H54 (cell line): ENCODE measurements at regions not wholly inside any gene's neighbourhood (a gene's known extent, or its start where the extent isn't known, plus 50 kb on each side); places are given as distances from the start of the nearest gene placed in this dataset.
A peak's percentile ranks its signal among the peaks of the same experiment; 100 is the strongest.

Experiments used
- DNase-seq: peaks from one replicate; pipeline ENCODE4 v3.0.0; 2011; ENCODE audit warnings: low spot score, mixed read lengths; ENCODE audit not compliant: insufficient read length
- FAIRE-seq: peaks from 3 replicates; lab custom pipeline; 2011; peaks lifted over from hg19 to GRCh38; lab: Jason Lieb, UNC
- POLR2A ChIP-seq: IDR thresholded peaks from 2 replicates; pipeline ENCODE4 v1.6.1; 2011; ENCODE audit warnings: low read depth, mild to moderate bottlenecking, low read length

DNA sequence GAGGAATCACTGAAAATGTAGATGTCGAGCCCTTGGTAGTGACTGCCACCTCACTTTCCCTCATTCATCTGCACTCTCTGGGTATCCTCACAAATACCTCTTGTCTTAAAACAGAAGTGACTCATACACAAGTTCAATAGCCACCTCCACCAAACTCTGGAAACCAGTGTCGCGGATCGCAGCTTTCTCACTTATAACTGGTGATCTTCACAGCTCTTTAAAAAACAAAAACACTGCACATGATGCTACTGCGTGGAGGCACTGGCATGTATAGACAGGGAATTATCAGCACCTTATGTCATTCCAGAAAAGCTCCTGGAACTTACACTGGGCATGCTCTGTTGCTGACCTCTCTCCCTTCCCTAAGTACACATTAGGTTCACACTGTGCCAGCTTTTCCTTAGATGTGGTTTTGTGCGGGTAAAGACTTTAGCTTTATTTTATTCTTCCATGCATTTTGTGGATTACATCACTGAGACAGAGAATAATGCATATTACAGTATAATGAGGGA lies 425.5 kb upstream of the CADM1 start:
- no peak for TF ChIP-seq POLR2A
- FAIRE-seq (no peak), DNase-seq (no peak)

DNA sequence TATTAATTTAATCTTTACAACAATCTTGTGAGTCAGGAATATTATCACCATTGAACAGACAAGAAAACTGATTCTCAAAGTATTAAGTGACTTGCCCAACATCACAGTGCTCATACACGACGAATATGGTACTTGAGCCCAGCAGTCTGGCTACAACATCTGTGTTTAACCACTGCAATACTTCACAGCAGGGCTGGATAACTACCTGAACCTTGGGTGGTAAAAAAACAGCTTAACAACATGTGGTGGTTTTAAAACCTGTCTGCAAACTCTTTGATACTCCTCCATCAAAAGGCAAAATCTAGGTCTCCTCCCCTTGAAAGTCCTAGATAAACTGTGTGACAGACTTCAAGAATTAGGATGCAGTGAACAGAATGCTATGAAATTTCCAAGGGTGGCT lies 424.6 kb upstream of the CADM1 start:
- no peak for TF ChIP-seq POLR2A
- DNase-seq (no peak), FAIRE-seq (no peak)

DNA sequence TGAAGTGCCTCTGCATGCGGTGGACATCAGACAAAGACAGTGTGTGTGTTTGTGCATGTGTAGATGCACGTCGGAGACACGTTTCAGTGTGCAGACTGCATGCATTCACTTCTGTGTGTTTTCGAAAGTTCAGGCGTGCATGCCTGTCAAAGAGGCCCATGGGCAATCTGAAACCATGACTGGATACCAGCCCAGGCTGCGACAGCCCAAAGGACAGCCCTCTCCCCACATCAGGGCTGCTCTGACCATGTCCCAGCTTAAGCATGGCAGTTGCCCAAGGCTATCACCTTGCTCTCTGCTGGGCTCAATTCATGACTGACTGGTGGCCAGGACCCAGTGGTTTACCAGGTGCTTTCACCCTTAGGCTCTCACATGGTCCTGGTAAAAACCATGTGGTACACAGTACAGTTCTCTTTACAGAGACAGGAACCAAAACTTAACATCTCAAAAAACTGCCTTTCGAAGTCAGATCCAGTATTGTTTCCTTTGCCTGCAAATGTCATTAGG lies 423.7 kb upstream of the CADM1 start:
- FAIRE-seq (no peak), DNase-seq (no peak)
- no peak for TF ChIP-seq POLR2A

DNA sequence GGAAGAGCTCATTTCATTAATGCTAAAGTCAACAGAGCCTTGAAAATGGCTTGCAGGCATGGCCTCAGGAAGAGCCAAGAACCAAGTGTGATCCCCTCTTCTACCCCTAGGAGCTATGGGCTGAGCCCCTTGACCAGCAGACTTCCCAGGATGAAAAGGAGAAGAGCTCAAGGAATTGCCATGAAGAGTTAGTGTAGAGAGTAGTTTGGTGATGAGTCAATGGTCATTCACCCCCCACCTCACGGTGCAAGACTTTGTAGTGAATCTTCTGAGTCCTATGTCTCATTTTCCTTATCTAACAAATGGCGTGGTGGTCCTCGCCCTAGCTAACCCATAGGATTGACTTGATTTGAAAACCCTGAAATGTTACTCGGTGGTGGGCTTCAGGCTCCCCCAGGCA lies 422.4 kb upstream of the CADM1 start:
- no peak for FAIRE-seq

DNA sequence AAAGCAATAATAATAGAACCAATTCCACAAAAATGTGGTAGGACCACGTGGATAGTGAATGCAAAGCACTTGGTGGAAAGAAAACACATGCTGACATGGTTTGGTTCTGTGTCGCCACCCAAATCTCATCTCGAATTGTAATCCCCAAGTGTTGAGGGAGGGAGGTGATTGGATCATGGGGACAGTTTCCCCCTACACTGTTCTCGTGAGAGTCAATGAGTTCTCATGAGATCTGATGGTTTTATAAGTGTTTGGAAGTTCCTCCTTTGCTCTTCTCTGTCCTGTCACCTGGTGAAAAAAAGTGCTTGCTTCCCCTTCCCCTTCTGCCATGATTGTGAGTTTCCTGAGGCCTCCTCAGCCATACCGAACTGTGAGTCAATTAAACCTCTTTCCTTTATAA lies 421.9 kb upstream of the CADM1 start:
- TF ChIP-seq POLR2A: no peak
- FAIRE-seq: no peak
- no peak for DNase-seq

More for the DNA sequence above, 422.4 kb upstream of the CADM1 start:
- no peak for TF ChIP-seq POLR2A
- DNase-seq: no peak

DNA sequence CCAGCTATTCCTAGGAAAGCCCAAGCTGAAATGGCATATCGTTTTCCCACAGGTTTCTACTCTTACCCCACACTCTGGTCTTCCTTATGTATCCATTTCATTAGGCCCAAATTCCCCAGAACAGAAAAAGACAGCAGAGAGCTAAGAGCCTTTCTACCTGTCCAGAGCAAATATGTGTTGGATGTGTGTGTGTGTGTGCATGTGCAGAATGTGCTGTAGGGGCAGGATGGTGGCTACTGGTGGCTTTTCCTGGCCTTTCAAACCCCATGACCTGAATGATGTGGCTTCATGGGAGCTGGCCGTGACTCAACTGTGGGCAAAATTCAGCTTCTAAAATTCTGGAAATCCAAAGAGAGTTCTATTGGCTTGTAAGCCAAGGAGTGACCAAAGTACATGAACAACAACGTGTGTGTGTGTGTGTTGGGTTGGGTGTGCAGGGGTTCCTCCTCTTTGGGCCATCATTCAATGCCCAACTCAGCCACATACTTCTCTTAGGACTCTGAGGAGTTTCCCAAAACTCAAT lies 421.4 kb upstream of the CADM1 start:
- no peak for TF ChIP-seq POLR2A
- DNase-seq: no peak
- no peak for FAIRE-seq

DNA sequence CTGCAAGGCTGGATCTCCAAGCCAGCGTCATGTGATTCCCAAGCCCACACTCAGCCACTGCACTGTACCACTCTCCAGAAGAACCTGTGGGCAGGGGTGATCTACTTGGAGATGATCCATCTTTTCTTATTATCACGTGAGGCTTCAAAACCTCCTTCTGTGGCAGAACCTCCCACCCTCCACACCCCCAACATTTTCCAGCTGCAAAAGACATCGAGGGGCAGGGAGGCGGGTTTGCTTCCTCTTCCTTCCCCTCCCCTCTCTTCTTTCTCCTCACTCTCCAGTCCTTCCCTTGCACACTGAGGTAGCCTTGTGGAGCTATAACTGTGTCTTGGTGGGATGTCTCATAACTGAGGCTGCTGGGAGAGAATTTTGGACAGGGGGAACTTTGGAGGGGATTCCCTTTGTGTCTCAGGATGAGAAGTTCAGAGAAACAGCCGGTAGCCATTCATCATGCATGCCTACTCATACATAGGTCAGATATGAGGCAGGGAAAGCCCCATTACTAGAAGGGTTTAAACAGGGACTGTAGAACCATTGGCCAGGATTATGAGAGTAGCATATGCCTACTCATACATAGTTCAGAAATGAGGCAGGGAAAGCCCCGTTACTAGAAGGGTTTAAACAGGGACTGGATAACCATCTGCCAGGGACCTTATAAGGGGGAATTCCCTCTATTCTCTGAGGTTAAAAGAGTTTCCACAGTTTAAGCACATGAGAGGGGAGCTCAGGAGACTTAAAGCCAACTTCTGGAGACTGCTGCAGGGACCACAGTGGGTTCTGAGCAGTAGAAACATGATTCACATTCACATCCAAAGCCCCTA lies 420.7 kb upstream of the CADM1 start:
- FAIRE-seq (peak; percentile 78), DNase-seq (peak; percentile 14)
- TF ChIP-seq POLR2A: no peak

DNA sequence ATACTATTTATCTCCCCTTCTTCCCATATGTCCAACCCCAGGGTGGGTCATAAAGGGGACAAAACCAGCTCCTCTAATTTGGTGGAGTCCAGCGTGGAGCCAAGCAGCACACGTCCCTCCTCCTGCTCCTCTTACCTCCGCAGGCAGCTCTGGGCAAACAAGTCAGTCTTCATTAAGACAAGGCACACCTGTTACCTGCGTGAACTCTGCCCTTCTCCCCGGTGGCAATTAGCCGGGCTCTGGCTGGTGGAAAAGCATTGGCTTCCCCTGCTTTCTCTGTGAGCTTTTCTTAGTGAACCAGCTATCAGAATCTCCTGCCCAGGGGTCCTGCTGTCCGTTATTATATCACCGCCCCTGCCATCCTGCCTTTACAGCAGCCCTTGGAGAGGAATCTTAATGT lies 418.7 kb upstream of the CADM1 start:
- DNase-seq (no peak), FAIRE-seq (no peak)
- no peak for TF ChIP-seq POLR2A

DNA sequence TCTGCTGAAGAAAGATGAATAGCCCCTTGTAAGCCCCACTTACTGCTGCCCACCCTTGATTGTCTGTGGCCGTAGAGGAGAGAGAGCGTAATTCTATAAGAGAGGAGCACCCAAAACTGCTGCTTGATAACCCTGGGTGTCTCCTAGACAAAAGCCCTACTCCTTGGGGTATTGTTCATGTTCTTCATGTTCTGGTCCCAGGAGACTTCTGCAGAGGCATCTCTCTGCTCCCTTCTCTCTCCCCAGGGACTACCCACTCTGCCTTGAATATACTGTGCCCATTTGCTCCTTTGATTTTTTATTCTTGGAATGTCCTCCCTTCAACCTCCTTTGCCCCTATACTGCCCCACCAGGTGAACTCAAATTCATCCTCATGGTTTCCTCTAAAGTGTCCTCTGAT lies 417.8 kb upstream of the CADM1 start:
- FAIRE-seq: no peak
- no peak for TF ChIP-seq POLR2A

DNA sequence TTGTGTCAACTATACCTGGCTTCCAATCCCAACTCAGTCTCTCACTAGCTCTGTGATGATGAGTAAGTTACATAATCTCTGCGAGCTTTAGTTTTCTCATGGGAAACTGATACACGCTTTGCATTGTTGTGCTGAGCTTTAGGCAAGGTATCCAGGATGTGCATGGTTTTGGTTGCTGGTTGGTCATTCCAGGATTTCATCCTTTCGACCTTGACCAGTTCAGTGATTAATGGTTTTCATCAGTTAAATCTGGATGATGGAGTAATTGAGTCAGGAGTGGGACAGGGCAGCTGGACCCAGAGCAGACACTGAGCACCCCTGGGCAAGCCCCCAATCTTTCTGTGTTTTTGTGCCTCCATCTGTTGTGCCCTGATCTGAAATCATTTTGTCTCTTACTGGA lies 417.3 kb upstream of the CADM1 start:
- no peak for TF ChIP-seq POLR2A
- no peak for FAIRE-seq
- DNase-seq: no peak

More for the DNA sequence above, 417.8 kb upstream of the CADM1 start:
- no peak for DNase-seq

DNA sequence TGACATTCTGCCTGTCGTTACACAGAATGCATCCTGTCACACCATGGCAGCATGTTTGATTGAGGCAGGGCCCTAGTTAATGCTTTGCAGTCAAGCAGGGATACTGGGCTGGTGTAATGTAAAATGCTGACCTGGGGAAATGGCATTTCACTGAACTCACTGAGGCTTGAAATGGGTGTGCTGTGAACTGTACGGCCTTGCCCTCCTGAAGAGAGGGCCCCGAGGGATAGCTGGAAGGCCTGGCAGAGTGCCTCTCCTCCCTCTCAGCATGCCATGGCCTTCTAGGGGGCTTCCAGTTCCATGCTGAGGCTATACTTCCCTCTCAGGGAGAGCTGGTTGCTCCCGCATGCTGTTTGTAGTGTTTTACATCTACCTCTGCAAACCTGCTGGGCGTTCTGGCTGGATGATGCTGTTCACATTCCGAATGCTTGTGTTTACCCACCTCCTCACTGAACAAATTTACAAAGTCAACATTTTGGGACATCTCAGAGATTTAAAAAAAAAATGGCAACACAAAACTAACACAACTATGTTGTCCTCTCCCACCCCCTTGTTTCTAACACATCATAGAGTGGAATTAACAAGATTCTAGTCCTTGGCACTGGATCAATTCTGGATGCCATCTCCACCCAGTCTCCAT lies 416.7 kb upstream of the CADM1 start:
- FAIRE-seq (no peak), DNase-seq (no peak)
- TF ChIP-seq POLR2A: no peak

DNA sequence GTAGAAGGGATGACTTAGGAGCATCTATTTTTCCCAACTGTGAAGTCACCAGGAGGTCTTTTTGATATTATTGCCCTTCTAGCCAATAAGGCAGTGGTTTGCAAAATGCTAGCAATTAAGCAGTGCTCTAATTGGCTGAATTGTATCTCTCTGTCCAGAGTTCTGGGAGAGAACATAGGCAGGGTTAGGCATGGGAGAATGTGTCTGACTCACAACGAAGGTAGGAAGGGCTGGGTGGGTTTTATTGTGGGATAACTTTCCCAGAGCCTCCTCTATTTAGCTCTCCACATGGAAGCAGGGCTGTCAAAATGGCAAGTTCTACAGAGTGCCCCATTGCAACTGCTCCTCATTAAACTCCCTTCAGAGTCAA lies 415.9 kb upstream of the CADM1 start:
- DNase-seq (peak; percentile 7), FAIRE-seq (peak; percentile 60)
- TF ChIP-seq POLR2A: no peak

DNA sequence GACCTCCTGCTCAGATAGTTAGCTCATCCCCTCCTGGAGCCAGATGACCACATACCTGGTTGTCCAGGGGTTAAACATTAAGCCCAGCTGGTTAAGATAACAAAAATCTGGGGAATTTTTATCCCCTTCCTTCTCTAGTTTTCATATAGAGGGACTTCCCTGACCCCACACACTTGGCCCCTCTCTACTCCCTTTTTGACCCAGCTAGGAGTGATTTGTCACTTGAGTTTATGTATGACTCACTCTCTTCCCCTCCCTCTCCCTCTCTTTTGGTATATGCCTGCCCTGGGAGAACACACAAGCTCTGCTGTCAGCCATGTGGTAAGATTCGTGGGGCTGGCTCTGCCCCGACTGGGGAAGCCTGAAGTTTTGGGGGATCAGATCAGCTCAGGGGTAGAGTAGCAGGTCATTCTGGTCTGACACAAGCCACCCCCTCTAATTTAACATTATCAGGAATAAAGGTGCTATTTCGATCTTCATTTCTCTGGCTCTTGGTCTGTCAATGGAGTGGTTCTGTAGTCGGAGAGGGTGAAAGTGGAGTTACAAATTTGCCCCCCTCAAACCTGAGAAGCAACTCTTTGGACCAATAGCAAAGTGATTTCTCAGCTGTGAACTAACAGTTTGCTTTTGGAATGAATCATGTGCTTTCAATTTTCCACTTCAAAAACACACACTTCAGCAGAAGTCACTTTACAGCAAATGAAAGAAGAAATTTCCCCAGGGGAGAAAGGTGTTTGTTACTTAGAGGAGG lies 415.3 kb upstream of the CADM1 start:
- DNase-seq: peak; percentile 18
- FAIRE-seq: peak; percentile 27

More for the DNA sequence above, 415.3 kb upstream of the CADM1 start:
- no peak for TF ChIP-seq POLR2A
